GM19035 (cell line): ENCODE measurements at regions not wholly inside any gene's neighbourhood (a gene's known extent, or its start where the extent isn't known, plus 50 kb on each side); places are given as distances from the start of the nearest gene placed in this dataset.
"Not testable (repeated sequence)": the region's sequence is repeated elsewhere in the genome, so short reads cannot be mapped to it uniquely, and the experiment has no call there.

Experiments
- ATAC-seq: cut with Tn5 transposase; IDR thresholded peaks from one replicate; pipeline ENCODE4 v1.9.1; 2021; ENCODE audit not compliant: unreplicated experiment

- ATAC-seq, result no peak
Measured at GRCh38 chr2:117179405-117179804, 635.1 kb upstream of the DDX18 start.

GRCh38 chr2:117190856-117191559 is 623.5 kb upstream of the DDX18 start:
- no peak for ATAC-seq

GRCh38 chr2:117195381-117195780 is 619.1 kb upstream of the DDX18 start:
- ATAC-seq, result no peak

GRCh38 chr2:117199511-117199910 is 615.0 kb upstream of the DDX18 start:
- no peak for ATAC-seq

- no peak for ATAC-seq
Measured at GRCh38 chr2:117212562-117212961, 601.9 kb upstream of the DDX18 start.

DNA sequence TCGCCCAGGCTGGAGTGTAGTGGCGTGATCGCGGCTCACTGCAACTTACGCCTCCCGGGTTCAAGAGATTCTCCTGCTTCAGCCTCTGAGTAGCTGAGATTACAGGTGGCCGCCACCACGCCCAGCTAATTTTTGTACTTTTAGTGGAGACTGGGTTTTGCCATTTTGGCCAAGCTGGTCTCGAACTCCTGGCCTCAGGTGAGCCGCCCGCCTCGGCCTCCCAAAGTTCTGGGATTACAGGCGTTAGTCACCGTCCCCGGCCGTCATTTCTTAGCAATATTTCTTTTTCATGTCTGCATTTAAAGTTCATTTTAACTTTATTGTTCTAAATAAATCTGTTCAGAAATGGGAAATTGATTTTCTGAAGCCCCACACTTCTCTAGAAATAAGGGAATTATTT is 597.3 kb upstream of the DDX18 start:
- ATAC-seq, result no peak

- no peak for ATAC-seq
Measured at GRCh38 chr2:117222809-117223208, 591.7 kb upstream of the DDX18 start.

DNA sequence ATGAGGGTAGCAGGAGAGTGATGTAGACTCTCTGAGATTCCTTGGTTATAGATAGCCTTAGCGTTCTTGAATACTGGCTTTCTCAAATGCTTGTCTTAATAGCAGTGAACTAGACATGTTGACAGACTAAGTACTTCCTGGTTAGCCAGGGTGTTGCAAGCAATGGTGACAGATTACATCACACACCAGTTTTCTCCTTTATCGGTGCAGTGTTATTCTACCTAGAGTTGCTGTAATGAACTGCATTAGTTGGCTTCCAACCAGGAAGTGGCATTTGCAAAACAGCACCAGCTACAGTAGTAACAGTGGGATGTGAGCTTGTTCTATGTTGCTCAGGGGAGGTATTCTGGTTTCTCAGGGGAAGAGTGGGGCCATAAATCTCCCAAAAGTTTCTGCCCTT is 582.2 kb upstream of the DDX18 start:
- no peak for ATAC-seq

- no peak for ATAC-seq
Measured at GRCh38 chr2:117257362-117257761, 557.1 kb upstream of the DDX18 start.

DNA sequence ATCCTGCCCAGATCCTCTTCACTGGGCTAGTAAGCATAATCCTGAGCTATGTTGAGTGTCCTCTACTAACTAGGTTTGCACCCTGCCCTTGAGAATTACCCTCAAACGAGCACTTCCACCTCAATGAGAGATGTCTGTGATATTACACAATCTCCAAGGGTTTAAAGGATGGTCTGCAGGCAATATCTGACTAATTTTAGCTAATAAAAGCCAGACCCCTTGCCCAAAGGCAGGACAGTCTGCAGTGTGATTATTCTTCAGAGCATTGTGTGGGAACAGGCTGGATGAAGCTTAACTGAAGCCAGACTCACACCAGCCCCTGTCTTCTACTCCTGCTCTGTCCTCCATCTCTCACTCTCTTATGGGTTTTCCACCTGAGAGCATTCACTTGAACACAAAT is 544.9 kb upstream of the DDX18 start:
- ATAC-seq, result no peak

GRCh38 chr2:117271631-117272030 is 542.9 kb upstream of the DDX18 start:
- ATAC-seq, result no peak

- ATAC-seq, result no peak
Measured at GRCh38 chr2:117273009-117273671, 541.4 kb upstream of the DDX18 start.

DNA sequence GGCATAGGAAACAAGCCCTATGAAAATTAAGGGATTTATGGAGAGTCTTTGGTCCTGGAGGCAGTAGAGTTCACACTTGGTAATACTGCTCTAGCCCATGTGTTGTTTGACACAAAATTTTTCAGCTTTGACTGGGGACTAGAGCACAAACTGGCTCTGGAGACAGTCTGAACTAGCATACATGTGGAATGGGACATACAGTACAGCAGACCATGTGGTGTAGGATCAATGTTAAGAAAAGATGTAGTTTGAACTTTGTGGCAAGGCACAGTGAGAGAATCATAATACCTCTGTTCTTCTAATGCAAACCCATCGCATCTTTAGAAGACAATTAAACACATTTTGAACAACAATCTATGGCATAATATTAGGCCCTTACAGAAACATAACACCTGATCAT is 521.5 kb upstream of the DDX18 start:
- no peak for ATAC-seq

- ATAC-seq, result no peak
Measured at GRCh38 chr2:117299451-117299850, 515.0 kb upstream of the DDX18 start.

- ATAC-seq, result no peak
Measured at GRCh38 chr2:117308861-117309770, 505.4 kb upstream of the DDX18 start.

GRCh38 chr2:117321816-117322215 is 492.7 kb upstream of the DDX18 start:
- no peak for ATAC-seq

GRCh38 chr2:117323331-117323730 is 491.2 kb upstream of the DDX18 start:
- no peak for ATAC-seq

DNA sequence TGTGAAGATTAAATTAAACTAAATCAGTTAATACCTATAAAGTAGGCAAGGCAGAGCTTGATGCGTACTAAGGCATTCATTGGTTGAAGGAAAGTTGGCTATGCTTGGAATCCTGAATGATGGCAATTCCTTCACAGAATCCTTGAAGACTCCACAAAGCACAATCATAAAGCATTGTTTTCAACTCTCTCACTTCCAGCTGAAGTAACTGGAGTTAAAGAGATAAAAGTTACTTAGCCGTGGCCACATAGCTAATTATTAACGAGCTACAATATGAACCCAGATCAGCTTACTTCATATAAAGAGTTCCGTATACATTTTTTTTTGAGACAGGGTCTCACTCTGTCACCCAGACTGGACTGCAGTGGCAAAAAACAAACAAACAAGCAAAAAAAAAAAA is 483.9 kb upstream of the DDX18 start:
- no peak for ATAC-seq

DNA sequence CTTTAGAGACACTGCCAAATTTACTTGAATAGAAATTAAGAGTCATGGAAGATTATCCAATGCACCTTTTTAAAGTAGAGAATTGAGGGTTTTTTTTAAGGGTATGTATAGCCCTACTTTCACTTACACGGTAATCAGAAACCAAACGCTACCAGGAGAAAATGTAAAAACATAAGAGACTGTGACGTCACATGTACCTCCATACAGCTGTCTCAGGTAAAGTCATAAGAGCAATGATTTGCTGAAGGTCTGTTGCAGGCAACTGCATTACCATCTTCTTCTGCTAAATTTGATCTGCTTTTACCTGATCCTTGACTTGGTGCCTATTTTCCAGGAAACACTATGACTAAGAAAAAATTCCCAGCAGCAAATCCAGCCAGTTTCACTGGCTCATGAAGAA is 478.5 kb upstream of the DDX18 start:
- no peak for ATAC-seq

DNA sequence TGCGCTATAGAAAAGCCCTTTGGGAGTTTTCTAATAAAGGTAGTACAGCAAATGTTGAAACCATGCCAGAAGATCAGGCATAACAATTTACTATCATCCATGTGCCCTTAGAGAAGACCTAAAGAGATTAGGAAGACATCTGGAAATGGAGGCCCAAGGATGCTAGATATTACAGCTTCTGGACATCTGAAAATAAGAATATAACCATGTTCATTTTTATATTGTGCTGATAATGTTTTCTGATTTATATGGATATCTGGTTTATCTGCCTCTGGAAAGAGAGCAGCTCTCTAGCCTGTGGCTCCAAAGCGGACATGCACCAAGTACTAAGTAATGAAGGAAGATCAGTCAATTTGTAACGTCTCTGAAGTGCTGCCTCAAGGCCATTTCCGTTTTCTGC is 478.0 kb upstream of the DDX18 start:
- no peak for ATAC-seq

DNA sequence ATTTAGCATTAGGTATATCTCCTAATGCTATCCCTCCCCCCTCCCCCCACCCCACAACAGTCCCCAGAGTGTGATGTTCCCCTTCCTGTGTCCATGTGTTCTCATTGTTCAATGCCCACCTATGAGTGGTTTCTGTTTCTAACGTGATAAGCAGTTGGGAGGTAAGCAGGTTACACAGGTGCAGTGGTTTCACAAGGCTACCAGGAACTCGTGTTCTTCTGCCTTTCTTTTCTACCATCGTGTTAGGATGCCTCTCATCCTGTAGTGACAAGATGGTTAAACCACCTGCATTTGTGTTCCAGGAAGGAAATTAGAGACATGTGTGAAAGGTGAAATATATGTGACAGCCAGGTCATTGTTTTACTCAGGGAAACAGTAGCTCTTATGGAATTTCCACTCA is 476.5 kb upstream of the DDX18 start:
- not testable (repeated sequence) for ATAC-seq

DNA sequence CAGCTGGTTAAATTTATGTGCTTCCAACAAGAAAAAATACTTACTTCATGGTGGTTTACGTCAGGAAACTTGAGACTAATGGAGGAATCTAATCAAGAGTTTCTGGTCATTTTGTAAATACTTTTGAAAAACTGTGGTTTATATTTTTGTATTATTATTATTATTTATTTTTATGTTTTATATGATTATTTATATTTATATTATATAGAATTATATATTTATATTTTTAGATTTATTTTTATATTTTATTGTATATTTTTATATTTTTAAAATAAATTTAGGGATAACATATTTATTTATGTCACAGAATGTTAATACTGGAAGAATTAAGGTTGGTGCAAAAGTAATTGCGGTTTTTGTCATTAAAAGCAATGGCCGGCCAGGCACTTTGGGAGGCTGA is 474.5 kb upstream of the DDX18 start:
- no peak for ATAC-seq
